ENCODE measurements at regions not wholly inside any gene's neighbourhood (a gene's known extent, or its start where the extent isn't known, plus 50 kb on each side); places are given as distances from the start of the nearest gene placed in this dataset.

GRCh38 chr12:17348311-17348710 is 741.7 kb downstream of the RERGL start:
- Histone ChIP-seq H3K9me3 (ENCODE audit: control insufficient read depth in 2 of 3, insufficient read depth in 1 of 3, low read length in 3 of 3) (no peaks in the 10 kb centered on the region), H3K4me3 (ENCODE audit: low read length in 3 of 3) (no peak overlapping the region), H3K27me3 (ENCODE audit: control insufficient read depth, insufficient read depth, low read length) (no peaks in the 10 kb centered on the region), H3K36me3 (ENCODE audit: control insufficient read depth in 2 of 3, insufficient read depth in 3 of 3, low read length in 3 of 3) (no peaks in the 10 kb centered on the region), H3K27ac (ENCODE audit: low read depth in 2 of 2, low read length in 2 of 2) (no peak overlapping the region), H3K4me1 (ENCODE audit: control insufficient read depth in 2 of 3, insufficient read depth in 2 of 3, low read depth in 1 of 3, low read length in 3 of 3) (no peaks in the 10 kb centered on the region), H3K9ac (ENCODE audit: low read length in 3 of 3) (no peak overlapping the region)
- FAIRE-seq (no peak), DNase-seq (no peak)
- intact Hi-C loops (cut with DNase I) = no loop called here
- no peak for TF ChIP-seq CTCF (IDR thresholded peaks at IDR 0.05; ENCODE audit: borderline replicate concordance, extremely low read depth, insufficient read depth)

DNA sequence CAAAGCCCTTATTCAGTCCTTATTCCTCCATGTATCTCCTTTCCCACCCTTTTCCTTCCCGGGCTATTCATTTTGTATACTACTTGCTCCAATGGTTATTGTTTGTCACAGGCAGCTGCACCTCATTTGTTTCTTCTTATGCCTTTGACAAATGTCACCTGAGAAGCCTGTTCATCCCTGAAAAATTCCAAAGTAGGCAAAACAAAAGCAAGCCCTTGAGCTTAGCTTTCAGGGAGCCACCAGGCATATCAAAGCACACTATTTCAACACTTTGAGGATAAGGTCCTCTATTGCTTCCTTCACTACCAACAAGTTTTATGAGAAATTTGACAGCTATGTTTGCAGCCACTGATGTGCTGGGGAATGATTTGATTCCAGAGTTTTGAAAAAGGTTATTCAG is 738.7 kb upstream of the LMO3 start:
- TF ChIP-seq CTCF (IDR thresholded peaks at IDR 0.05; ENCODE audit: borderline replicate concordance, extremely low read depth, insufficient read depth) = no peak
- no peaks in the 10 kb centered on the region for H3K36me3 ChIP-seq (ENCODE audit: control insufficient read depth in 2 of 3, insufficient read depth in 3 of 3, low read length in 3 of 3)
- H3K27me3 ChIP-seq (ENCODE audit: control insufficient read depth, insufficient read depth, low read length) = no peaks in the 10 kb centered on the region
- H3K4me3 ChIP-seq (ENCODE audit: low read length in 3 of 3) = no peak overlapping the region
- intact Hi-C loops (cut with DNase I) = no loop called here
- H3K27ac ChIP-seq (ENCODE audit: low read depth in 2 of 2, low read length in 2 of 2) = no peak overlapping the region
- H3K9ac ChIP-seq (ENCODE audit: low read length in 3 of 3) = no peak overlapping the region
- no peaks in the 10 kb centered on the region for H3K4me1 ChIP-seq (ENCODE audit: control insufficient read depth in 2 of 3, insufficient read depth in 2 of 3, low read depth in 1 of 3, low read length in 3 of 3)
- DNase-seq (peak in 2 of 5 donors; percentile 41 to 53), FAIRE-seq (no peak)
- H3K9me3 ChIP-seq (ENCODE audit: control insufficient read depth in 2 of 3, insufficient read depth in 1 of 3, low read length in 3 of 3) = peaks cover 0 to 4% (median 0%) of the 10 kb centered on the region in 3 donors

- Histone ChIP-seq H3K9me3 (ENCODE audit: control insufficient read depth in 2 of 3, insufficient read depth in 1 of 3, low read length in 3 of 3) (peaks cover 0 to 4% (median 0%) of the 10 kb centered on the region in 3 donors), H3K27ac (ENCODE audit: low read depth in 2 of 2, low read length in 2 of 2) (no peak overlapping the region), H3K9ac (ENCODE audit: low read length in 3 of 3) (no peak overlapping the region), H3K4me1 (ENCODE audit: control insufficient read depth in 2 of 3, insufficient read depth in 2 of 3, low read depth in 1 of 3, low read length in 3 of 3) (no peaks in the 10 kb centered on the region), H3K4me3 (ENCODE audit: low read length in 3 of 3) (no peak overlapping the region), H3K36me3 (ENCODE audit: control insufficient read depth in 2 of 3, insufficient read depth in 3 of 3, low read length in 3 of 3) (no peaks in the 10 kb centered on the region), H3K27me3 (ENCODE audit: control insufficient read depth, insufficient read depth, low read length) (no peaks in the 10 kb centered on the region)
- intact Hi-C loops (cut with DNase I) = no loop called here
- FAIRE-seq (no peak), DNase-seq (no peak)
- TF ChIP-seq CTCF (IDR thresholded peaks at IDR 0.05; ENCODE audit: borderline replicate concordance, extremely low read depth, insufficient read depth) = no peak
Measured at GRCh38 chr12:17342381-17342961, 736.5 kb upstream of the LMO3 start.

- intact Hi-C loops (cut with DNase I) = no loop called here
- FAIRE-seq (no peak), DNase-seq (no peak)
- Histone ChIP-seq H3K27me3 (ENCODE audit: control insufficient read depth, insufficient read depth, low read length) (no peaks in the 10 kb centered on the region), H3K36me3 (ENCODE audit: control insufficient read depth in 2 of 3, insufficient read depth in 3 of 3, low read length in 3 of 3) (no peaks in the 10 kb centered on the region), H3K27ac (ENCODE audit: low read depth in 2 of 2, low read length in 2 of 2) (no peak overlapping the region), H3K9me3 (ENCODE audit: control insufficient read depth in 2 of 3, insufficient read depth in 1 of 3, low read length in 3 of 3) (peaks cover 0 to 4% (median 0%) of the 10 kb centered on the region in 3 donors), H3K4me3 (ENCODE audit: low read length in 3 of 3) (no peak overlapping the region), H3K4me1 (ENCODE audit: control insufficient read depth in 2 of 3, insufficient read depth in 2 of 3, low read depth in 1 of 3, low read length in 3 of 3) (no peaks in the 10 kb centered on the region), H3K9ac (ENCODE audit: low read length in 3 of 3) (no peak overlapping the region)
- no peak for TF ChIP-seq CTCF (IDR thresholded peaks at IDR 0.05; ENCODE audit: borderline replicate concordance, extremely low read depth, insufficient read depth)
Measured at GRCh38 chr12:17335487-17335886, 729.5 kb upstream of the LMO3 start.

Data from kidney (tissue), 13 donors.